Adrenal gland (tissue), 5 donors: ENCODE measurements at regions not wholly inside any gene's neighbourhood (a gene's known extent, or its start where the extent isn't known, plus 50 kb on each side); places are given as distances from the start of the nearest gene placed in this dataset.

Experiments used
- CTCF ChIP-seq, 6 experiments: fragments of 450-650 bp in 4 of 6; fragments of 200-600 bp in 2 of 6; sonication (generic) in 1 of 6; IDR thresholded peaks; 1 replicate in 5 of 6; 2 replicates in 1 of 6; pipeline versions ENCODE4 v1.5.1 to v1.8.0; 2016 to 2021; ENCODE audit warnings: antibody characterized with exemption in 6 of 6, mild to moderate bottlenecking in 2 of 6, moderate library complexity in 1 of 6
- POLR2A ChIP-seq, 2 donors: fragments of 450-650 bp; IDR thresholded peaks; one replicate each; pipeline ENCODE4 v1.6.1; 2017; ENCODE audit warnings: antibody characterized with exemption in 2 of 2, mild to moderate bottlenecking in 2 of 2, moderate library complexity in 1 of 2
- donor health status: DM: no; HTN: no; CAD: no.

- TF ChIP-seq POLR2A (IDR thresholded peaks at IDR 0.05), result no peak
- no peak for TF ChIP-seq CTCF (IDR thresholded peaks at IDR 0.05)
These were observed 97.5 kb upstream of the GATB start for GRCh38 chr4:151858356-151858755.
